Stimulated activated CD4-positive, alpha-beta T cell treated with anti-CD3 and anti-CD28 coated beads, Interleukin-1b, Interleukin-23, amount 100 ng/mL, for 4 hours (primary cell): ENCODE measurements at regions not wholly inside any gene's neighbourhood (a gene's known extent, or its start where the extent isn't known, plus 50 kb on each side); places are given as distances from the start of the nearest gene placed in this dataset.

Experiments used
- DNase-seq, 2 donors: peaks; one replicate each; pipeline ENCODE4 v3.0.0-alpha.2; 2020; ENCODE audit warnings: low read depth in 2 of 2

GRCh38 chr4:57691370-57691769 is 581.2 kb upstream of the IGFBP7 start:
- no peak for DNase-seq

- DNase-seq: no peak
Measured at GRCh38 chr4:57689693-57690205, 579.6 kb upstream of the IGFBP7 start.

- DNase-seq: no peak
Measured at GRCh38 chr4:57682275-57682674, 572.1 kb upstream of the IGFBP7 start.

- DNase-seq: no peak
Measured at GRCh38 chr4:57679969-57680368, 569.8 kb upstream of the IGFBP7 start.

- DNase-seq: no peak
Measured at GRCh38 chr4:57676394-57676793, 566.2 kb upstream of the IGFBP7 start.

- no peak for DNase-seq
Measured at GRCh38 chr4:57672846-57673433, 562.8 kb upstream of the IGFBP7 start.

GRCh38 chr4:57668621-57669020 is 558.4 kb upstream of the IGFBP7 start:
- DNase-seq: no peak

- no peak for DNase-seq
Measured at GRCh38 chr4:57665806-57666205, 555.6 kb upstream of the IGFBP7 start.

- no peak for DNase-seq
Measured at GRCh38 chr4:57661517-57662090, 551.4 kb upstream of the IGFBP7 start.

- DNase-seq: no peak
Measured at GRCh38 chr4:57658673-57659072, 548.5 kb upstream of the IGFBP7 start.

- DNase-seq: no peak
Measured at GRCh38 chr4:57658188-57658587, 548.0 kb upstream of the IGFBP7 start.

GRCh38 chr4:57655342-57655741 is 545.2 kb upstream of the IGFBP7 start:
- no peak for DNase-seq

- DNase-seq: no peak
Measured at GRCh38 chr4:57652779-57653178, 542.6 kb upstream of the IGFBP7 start.

GRCh38 chr4:57640391-57641100 is 530.4 kb upstream of the IGFBP7 start:
- no peak for DNase-seq

GRCh38 chr4:57639561-57640382 is 529.6 kb upstream of the IGFBP7 start:
- no peak for DNase-seq

GRCh38 chr4:57635910-57636309 is 525.7 kb upstream of the IGFBP7 start:
- DNase-seq: no peak

GRCh38 chr4:57633212-57633859 is 523.2 kb upstream of the IGFBP7 start:
- DNase-seq: no peak

GRCh38 chr4:57632564-57632963 is 522.4 kb upstream of the IGFBP7 start:
- DNase-seq: no peak

GRCh38 chr4:57631147-57631546 is 521.0 kb upstream of the IGFBP7 start:
- no peak for DNase-seq

GRCh38 chr4:57628004-57628403 is 517.8 kb upstream of the IGFBP7 start:
- no peak for DNase-seq

- DNase-seq: no peak
Measured at GRCh38 chr4:57614257-57614932, 504.2 kb upstream of the IGFBP7 start.
